ENCODE measurements at regions not wholly inside any gene's neighbourhood (a gene's known extent, or its start where the extent isn't known, plus 50 kb on each side); places are given as distances from the start of the nearest gene placed in this dataset.
"Not testable (repeated sequence)": the region's sequence is repeated elsewhere in the genome, so short reads cannot be mapped to it uniquely, and the experiment has no call there.

DNA sequence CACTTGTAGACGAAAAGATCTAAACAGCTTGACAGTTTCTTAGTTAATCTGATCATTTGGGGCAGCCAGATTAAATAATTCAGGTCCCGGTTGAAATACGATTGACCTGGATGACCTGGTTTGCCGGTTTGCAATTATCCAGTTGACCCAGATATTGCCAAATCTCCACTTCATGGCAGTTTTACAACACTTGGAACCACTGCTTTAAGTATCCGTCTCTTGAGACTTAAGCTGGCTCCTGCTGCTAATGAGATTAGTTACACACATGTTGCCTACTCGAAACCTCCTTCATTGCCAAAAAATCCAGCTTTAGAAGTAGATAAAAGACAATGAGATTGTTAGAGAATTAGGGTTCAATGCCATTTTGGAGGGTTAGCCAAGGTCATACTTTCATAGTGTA lies 136.2 kb upstream of the HAPLN1 start:
- WGBS (ENCODE audit: insufficient coverage): 92% methylated on average over 5 of the region's 6 CpGs
- CTCF ChIA-PET: interaction anchor here (1.4 kb wide), 1 partner anchor 89 kb away, joined by 3 read pairs; no protein-coding TSS in a partner anchor
- H3K36me3 ChIP-seq (ENCODE audit: control insufficient read depth in 4 of 4, insufficient read depth in 4 of 4, low read length in 3 of 4): no peaks in the 10 kb centered on the region
- POLR2A ChIA-PET: no interaction called here
- H3K27me3 ChIP-seq (replicated peaks in 2 of 5; ENCODE audit: control insufficient read depth in 4 of 5, insufficient read depth in 5 of 5, low read length in 4 of 5): no peaks in the 10 kb centered on the region
- no peak for DNase-seq
- H3K27ac ChIP-seq (ENCODE audit: insufficient read depth in 1 of 2, low read depth in 1 of 2, low read length in 2 of 2, poor library complexity in 1 of 2, severe bottlenecking in 2 of 2): no peak overlapping the region
- no peak overlapping the region for H3K4me3 ChIP-seq (ENCODE audit: control insufficient read depth in 1 of 7, extremely low read depth in 1 of 7, insufficient read depth in 4 of 7, low read depth in 2 of 7, low read length in 6 of 7)
- H3K4me1 ChIP-seq (ENCODE audit: control extremely low read depth in 1 of 4, control insufficient read depth in 4 of 4, insufficient read depth in 4 of 4, low read length in 3 of 4): no peaks in the 10 kb centered on the region
- H3K9me3 ChIP-seq (ENCODE audit: control extremely low read depth in 1 of 5, control insufficient read depth in 4 of 5, insufficient read depth in 2 of 5, low read depth in 1 of 5, low read length in 4 of 5): peaks cover 0 to 4% (median 0%) of the 10 kb centered on the region in 5 experiments

DNA sequence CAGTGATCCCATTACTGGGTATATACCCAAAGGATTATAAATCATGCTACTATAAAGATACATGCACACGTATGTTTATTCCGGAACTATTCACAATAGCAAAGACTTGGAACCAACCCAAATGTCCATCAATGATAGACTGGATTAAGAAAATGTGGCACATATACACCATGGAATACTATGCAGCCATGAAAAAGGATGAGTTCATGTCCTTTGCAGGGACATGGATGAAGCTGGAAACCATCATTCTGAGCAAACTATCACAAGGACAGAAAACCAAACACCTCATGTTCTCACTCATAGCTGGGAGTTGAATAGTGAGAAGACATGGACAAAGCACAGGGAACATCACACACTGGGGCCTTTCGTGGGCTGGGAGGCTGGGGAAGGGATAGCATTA lies 129.8 kb upstream of the HAPLN1 start:
- H3K4me1 ChIP-seq (ENCODE audit: control extremely low read depth in 1 of 4, control insufficient read depth in 4 of 4, insufficient read depth in 4 of 4, low read length in 3 of 4): peaks cover 0 to 20% (median 5%) of the 10 kb centered on the region in 4 experiments
- H3K9me3 ChIP-seq (ENCODE audit: control extremely low read depth in 1 of 5, control insufficient read depth in 4 of 5, insufficient read depth in 2 of 5, low read depth in 1 of 5, low read length in 4 of 5); H3K4me3 ChIP-seq (ENCODE audit: control insufficient read depth in 1 of 7, extremely low read depth in 1 of 7, insufficient read depth in 4 of 7, low read depth in 2 of 7, low read length in 6 of 7); DNase-seq; H3K27ac ChIP-seq (ENCODE audit: insufficient read depth in 1 of 2, low read depth in 1 of 2, low read length in 2 of 2, poor library complexity in 1 of 2, severe bottlenecking in 2 of 2); CTCF ChIA-PET; H3K36me3 ChIP-seq (ENCODE audit: control insufficient read depth in 4 of 4, insufficient read depth in 4 of 4, low read length in 3 of 4); POLR2A ChIA-PET; H3K27me3 ChIP-seq (replicated peaks in 2 of 5; ENCODE audit: control insufficient read depth in 4 of 5, insufficient read depth in 5 of 5, low read length in 4 of 5): not testable (repeated sequence)
- no CpG with 5 or more reads among the region's 3 CpGs for WGBS (ENCODE audit: insufficient coverage)

DNA sequence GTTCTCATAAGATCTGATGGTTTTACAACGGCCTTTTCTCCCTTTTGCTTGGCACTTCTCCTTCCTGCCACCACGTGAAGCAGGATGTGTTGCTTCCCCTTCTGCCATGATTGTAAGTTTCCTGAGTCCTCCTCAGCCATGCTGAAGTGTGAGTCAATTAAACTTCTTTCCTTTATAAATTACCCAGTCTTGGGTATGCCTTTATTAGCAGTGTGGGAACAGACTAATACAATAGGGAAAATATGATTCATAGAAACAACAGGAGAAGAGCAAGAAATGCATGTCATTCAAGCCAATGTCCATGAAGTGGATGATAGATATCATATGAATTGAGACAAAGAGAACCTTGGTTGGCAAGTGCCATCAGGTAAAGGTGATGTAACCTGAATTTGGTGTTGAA lies 128.3 kb upstream of the HAPLN1 start:
- 0% methylated on average over 2 of the region's 2 CpGs for WGBS (ENCODE audit: insufficient coverage)
- Histone ChIP-seq H3K9me3 (ENCODE audit: control extremely low read depth in 1 of 5, control insufficient read depth in 4 of 5, insufficient read depth in 2 of 5, low read depth in 1 of 5, low read length in 4 of 5) (peaks cover 0 to 4% (median 0%) of the 10 kb centered on the region in 5 experiments), H3K27me3 (replicated peaks in 2 of 5; ENCODE audit: control insufficient read depth in 4 of 5, insufficient read depth in 5 of 5, low read length in 4 of 5) (no peaks in the 10 kb centered on the region), H3K4me1 (ENCODE audit: control extremely low read depth in 1 of 4, control insufficient read depth in 4 of 4, insufficient read depth in 4 of 4, low read length in 3 of 4) (peaks cover 0 to 28% (median 5%) of the 10 kb centered on the region in 4 experiments), H3K27ac (ENCODE audit: insufficient read depth in 1 of 2, low read depth in 1 of 2, low read length in 2 of 2, poor library complexity in 1 of 2, severe bottlenecking in 2 of 2) (no peak overlapping the region), H3K4me3 (ENCODE audit: control insufficient read depth in 1 of 7, extremely low read depth in 1 of 7, insufficient read depth in 4 of 7, low read depth in 2 of 7, low read length in 6 of 7) (no peak overlapping the region), H3K36me3 (ENCODE audit: control insufficient read depth in 4 of 4, insufficient read depth in 4 of 4, low read length in 3 of 4) (no peaks in the 10 kb centered on the region)
- peak in 2 of 3 donors; percentile 4 to 13 for DNase-seq
- CTCF ChIA-PET: no interaction called here
- POLR2A ChIA-PET: no interaction called here

DNA sequence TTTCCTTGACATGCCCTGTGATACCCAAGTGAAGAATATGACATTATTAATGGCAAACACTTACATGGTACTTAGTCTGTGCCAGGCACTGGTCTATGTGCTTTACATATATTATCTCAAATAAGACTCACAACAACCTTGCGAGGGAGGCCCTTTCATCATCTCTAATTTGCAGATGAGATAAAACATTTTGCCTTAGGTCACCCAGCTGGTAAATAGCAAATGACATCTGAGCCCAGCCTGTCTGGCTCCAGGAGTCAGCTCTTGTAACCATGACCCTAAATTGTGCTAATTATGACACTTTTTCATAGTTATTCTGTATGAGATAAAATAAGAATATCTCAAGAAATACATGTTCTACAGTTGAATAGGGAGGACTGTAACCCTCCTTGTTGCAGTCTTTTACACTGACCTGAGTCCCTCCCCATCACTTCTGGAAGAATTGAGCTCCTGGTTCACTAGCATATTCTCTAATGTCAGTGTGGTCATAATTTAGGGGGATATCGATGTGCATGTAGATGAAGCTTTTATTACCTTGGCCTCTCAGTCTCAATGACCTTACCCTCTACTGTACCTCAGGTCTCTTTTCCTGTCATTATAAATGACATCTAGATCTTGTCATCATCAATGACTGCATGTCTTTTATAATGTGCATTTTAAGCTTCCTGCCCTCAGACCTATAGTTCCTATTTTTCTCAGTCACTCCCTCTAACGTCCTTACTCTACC lies 126.1 kb upstream of the HAPLN1 start:
- DNase-seq: no peak
- Histone ChIP-seq H3K4me1 (ENCODE audit: control extremely low read depth in 1 of 4, control insufficient read depth in 4 of 4, insufficient read depth in 4 of 4, low read length in 3 of 4) (peaks cover 0 to 28% (median 5%) of the 10 kb centered on the region in 4 experiments), H3K27ac (ENCODE audit: insufficient read depth in 1 of 2, low read depth in 1 of 2, low read length in 2 of 2, poor library complexity in 1 of 2, severe bottlenecking in 2 of 2) (no peak overlapping the region), H3K27me3 (replicated peaks in 2 of 5; ENCODE audit: control insufficient read depth in 4 of 5, insufficient read depth in 5 of 5, low read length in 4 of 5) (no peaks in the 10 kb centered on the region), H3K9me3 (ENCODE audit: control extremely low read depth in 1 of 5, control insufficient read depth in 4 of 5, insufficient read depth in 2 of 5, low read depth in 1 of 5, low read length in 4 of 5) (peaks cover 0 to 1% (median 0%) of the 10 kb centered on the region in 5 experiments), H3K4me3 (ENCODE audit: control insufficient read depth in 1 of 7, extremely low read depth in 1 of 7, insufficient read depth in 4 of 7, low read depth in 2 of 7, low read length in 6 of 7) (no peak overlapping the region), H3K36me3 (ENCODE audit: control insufficient read depth in 4 of 4, insufficient read depth in 4 of 4, low read length in 3 of 4) (no peaks in the 10 kb centered on the region)
- ChIA-PET POLR2A (no interaction called here), CTCF (no interaction called here)
- 75% methylated on average over 2 of the region's 3 CpGs for WGBS (ENCODE audit: insufficient coverage)

DNA sequence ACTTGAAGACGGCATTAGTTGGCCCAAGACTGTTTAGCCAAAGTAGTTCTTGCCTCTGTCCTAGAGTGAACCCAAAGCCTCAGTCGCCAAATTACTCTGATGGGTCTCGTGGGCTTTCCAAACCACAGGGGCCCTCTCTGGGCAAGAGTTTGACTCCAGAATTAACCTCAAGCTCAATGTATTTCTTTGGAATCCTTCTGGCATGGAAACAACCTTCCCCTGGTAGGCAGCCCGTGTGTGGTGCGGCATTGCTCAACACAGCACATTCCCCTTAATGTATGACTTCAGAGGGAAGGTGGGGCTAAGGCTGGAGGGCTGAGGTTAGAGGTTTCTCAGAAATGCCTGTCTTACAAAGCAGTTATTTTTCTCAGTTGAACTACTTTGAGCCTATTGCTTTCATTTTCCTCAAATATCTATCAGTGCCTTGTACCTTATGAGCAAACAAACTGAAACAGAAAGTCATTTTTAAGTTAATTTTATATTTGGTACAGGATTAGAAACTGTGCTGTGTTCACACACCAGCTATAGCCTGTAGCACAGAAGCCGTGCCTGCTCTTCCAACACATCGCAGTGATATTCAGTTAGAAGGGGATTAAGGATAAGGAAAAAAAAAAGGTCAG lies 123.9 kb upstream of the HAPLN1 start:
- ChIA-PET POLR2A (no interaction called here), CTCF (no interaction called here)
- Histone ChIP-seq H3K4me1 (ENCODE audit: control extremely low read depth in 1 of 4, control insufficient read depth in 4 of 4, insufficient read depth in 4 of 4, low read length in 3 of 4) (peaks cover 0 to 28% (median 5%) of the 10 kb centered on the region in 4 experiments), H3K4me3 (ENCODE audit: control insufficient read depth in 1 of 7, extremely low read depth in 1 of 7, insufficient read depth in 4 of 7, low read depth in 2 of 7, low read length in 6 of 7) (peak overlapping the region in 2 of 7 experiments; percentile 29 to 54), H3K9me3 (ENCODE audit: control extremely low read depth in 1 of 5, control insufficient read depth in 4 of 5, insufficient read depth in 2 of 5, low read depth in 1 of 5, low read length in 4 of 5) (peaks cover 0 to 1% (median 0%) of the 10 kb centered on the region in 5 experiments), H3K27me3 (replicated peaks in 2 of 5; ENCODE audit: control insufficient read depth in 4 of 5, insufficient read depth in 5 of 5, low read length in 4 of 5) (no peaks in the 10 kb centered on the region), H3K27ac (ENCODE audit: insufficient read depth in 1 of 2, low read depth in 1 of 2, low read length in 2 of 2, poor library complexity in 1 of 2, severe bottlenecking in 2 of 2) (no peak overlapping the region), H3K36me3 (ENCODE audit: control insufficient read depth in 4 of 4, insufficient read depth in 4 of 4, low read length in 3 of 4) (no peaks in the 10 kb centered on the region)
- 90% methylated on average over 5 of the region's 7 CpGs for WGBS (ENCODE audit: insufficient coverage)
- DNase-seq: peak in 2 of 3 donors; percentile 16 to 37

DNA sequence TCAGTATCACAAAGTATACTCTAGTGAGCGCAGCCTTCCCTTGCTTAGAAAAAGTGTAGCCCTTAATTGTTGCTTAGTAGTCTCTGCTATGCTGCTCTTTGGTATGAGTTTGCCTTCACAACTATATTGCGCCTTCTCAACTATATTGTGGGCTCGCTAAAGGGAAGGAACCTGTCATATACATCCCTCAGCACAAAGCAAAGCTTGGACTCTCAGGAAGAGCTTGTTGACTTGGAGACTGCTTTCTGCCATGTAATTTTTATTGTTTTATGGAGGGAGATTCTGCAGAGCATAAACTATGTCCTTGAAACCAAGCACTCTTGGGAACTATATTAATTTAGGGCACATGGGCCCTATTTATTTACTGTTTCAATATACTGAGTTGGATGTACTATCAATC lies 119.1 kb upstream of the HAPLN1 start:
- Histone ChIP-seq H3K27ac (ENCODE audit: insufficient read depth in 1 of 2, low read depth in 1 of 2, low read length in 2 of 2, poor library complexity in 1 of 2, severe bottlenecking in 2 of 2) (no peak overlapping the region), H3K4me3 (ENCODE audit: control insufficient read depth in 1 of 7, extremely low read depth in 1 of 7, insufficient read depth in 4 of 7, low read depth in 2 of 7, low read length in 6 of 7) (no peak overlapping the region), H3K4me1 (ENCODE audit: control extremely low read depth in 1 of 4, control insufficient read depth in 4 of 4, insufficient read depth in 4 of 4, low read length in 3 of 4) (peaks cover 0 to 5% (median 0%) of the 10 kb centered on the region in 4 experiments), H3K36me3 (ENCODE audit: control insufficient read depth in 4 of 4, insufficient read depth in 4 of 4, low read length in 3 of 4) (no peaks in the 10 kb centered on the region), H3K9me3 (ENCODE audit: control extremely low read depth in 1 of 5, control insufficient read depth in 4 of 5, insufficient read depth in 2 of 5, low read depth in 1 of 5, low read length in 4 of 5) (no peaks in the 10 kb centered on the region), H3K27me3 (replicated peaks in 2 of 5; ENCODE audit: control insufficient read depth in 4 of 5, insufficient read depth in 5 of 5, low read length in 4 of 5) (no peaks in the 10 kb centered on the region)
- DNase-seq: no peak
- ChIA-PET CTCF (no interaction called here), POLR2A (no interaction called here)
- no CpG with 5 or more reads among the region's 3 CpGs for WGBS (ENCODE audit: insufficient coverage)

DNA sequence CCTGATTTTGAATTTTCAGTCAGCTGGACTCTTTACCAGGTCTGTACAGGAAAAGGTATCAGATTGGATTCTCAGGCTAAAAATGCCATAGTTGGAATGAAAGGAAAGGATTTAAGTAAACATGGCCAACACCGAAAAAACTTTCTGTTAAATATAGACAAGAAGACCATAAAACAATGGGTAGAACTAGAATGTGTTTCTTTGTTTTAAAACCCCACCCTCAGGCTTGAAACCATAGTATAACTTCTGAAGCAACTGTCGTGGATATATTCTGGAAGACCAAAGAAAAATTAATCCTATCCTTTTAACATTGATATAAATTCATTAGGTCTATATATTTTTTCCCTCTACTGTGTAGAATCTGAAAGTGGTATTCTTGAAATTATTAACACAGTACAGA lies 118.6 kb upstream of the HAPLN1 start:
- Histone ChIP-seq H3K27me3 (replicated peaks in 2 of 5; ENCODE audit: control insufficient read depth in 4 of 5, insufficient read depth in 5 of 5, low read length in 4 of 5) (no peaks in the 10 kb centered on the region), H3K9me3 (ENCODE audit: control extremely low read depth in 1 of 5, control insufficient read depth in 4 of 5, insufficient read depth in 2 of 5, low read depth in 1 of 5, low read length in 4 of 5) (no peaks in the 10 kb centered on the region), H3K4me1 (ENCODE audit: control extremely low read depth in 1 of 4, control insufficient read depth in 4 of 4, insufficient read depth in 4 of 4, low read length in 3 of 4) (no peaks in the 10 kb centered on the region), H3K4me3 (ENCODE audit: control insufficient read depth in 1 of 7, extremely low read depth in 1 of 7, insufficient read depth in 4 of 7, low read depth in 2 of 7, low read length in 6 of 7) (no peak overlapping the region), H3K36me3 (ENCODE audit: control insufficient read depth in 4 of 4, insufficient read depth in 4 of 4, low read length in 3 of 4) (no peaks in the 10 kb centered on the region), H3K27ac (ENCODE audit: insufficient read depth in 1 of 2, low read depth in 1 of 2, low read length in 2 of 2, poor library complexity in 1 of 2, severe bottlenecking in 2 of 2) (no peak overlapping the region)
- ChIA-PET POLR2A (no interaction called here), CTCF (no interaction called here)
- no peak for DNase-seq
- no CpG with 5 or more reads among the region's 2 CpGs for WGBS (ENCODE audit: insufficient coverage)

Data from common myeloid progenitor, CD34-positive (primary cell).